Karpas-422 (cell line): ENCODE measurements at regions not wholly inside any gene's neighbourhood (a gene's known extent, or its start where the extent isn't known, plus 50 kb on each side); places are given as distances from the start of the nearest gene placed in this dataset.
"Not testable (repeated sequence)": the region's sequence is repeated elsewhere in the genome, so short reads cannot be mapped to it uniquely, and the experiment has no call there.

Source experiments
- DNase-seq: peaks from one replicate; pipeline ENCODE4 v3.0.0-alpha.2; 2015
- H2AFZ ChIP-seq: fragments of 200-600 bp; sonication (generic); 2 replicates; pipeline ENCODE4 v1.6.1; 2014; ENCODE audit warnings: antibody characterized with exemption, low read length, mixed read lengths
- H3K27ac ChIP-seq: fragments of 200-600 bp; sonication (generic); 2 replicates; pipeline ENCODE4 v1.5.1; 2014; ENCODE audit warnings: mild to moderate bottlenecking, low read length, moderate library complexity
- H3K27me3 ChIP-seq: fragments of 200-600 bp; sonication (generic); 2 replicates; pipeline ENCODE4 v1.6.1; 2014; ENCODE audit warnings: low read length, mixed read lengths
- H3K36me3 ChIP-seq: fragments of 200-600 bp; sonication (generic); 2 replicates; pipeline ENCODE4 v1.6.1; 2014; ENCODE audit warnings: low read length, mixed read lengths; ENCODE audit not compliant: insufficient read depth
- H3K4me1 ChIP-seq: fragments of 200-600 bp; sonication (generic); 2 replicates; pipeline ENCODE4 v1.6.1; 2014; ENCODE audit warnings: mild to moderate bottlenecking, low read length, mixed read lengths
- H3K4me2 ChIP-seq: fragments of 200-600 bp; sonication (generic); 2 replicates; pipeline ENCODE4 v1.6.1; 2014; ENCODE audit warnings: low read length, low read depth, mild to moderate bottlenecking; ENCODE audit not compliant: poor library complexity, severe bottlenecking
- H3K4me3 ChIP-seq: fragments of 200-600 bp; sonication (generic); 2 replicates; pipeline ENCODE4 v1.5.1; 2014; ENCODE audit warnings: mild to moderate bottlenecking, antibody characterized with exemption, low read length, mixed read lengths
- H3K79me2 ChIP-seq: fragments of 200-600 bp; sonication (generic); 2 replicates; pipeline ENCODE4 v1.6.1; 2014; ENCODE audit warnings: mild to moderate bottlenecking, low read length, mixed read lengths
- H3K9ac ChIP-seq: fragments of 200-600 bp; sonication (generic); 2 replicates; pipeline ENCODE4 v1.6.0; 2014; ENCODE audit warnings: low read length
- H3K9me2 ChIP-seq: fragments of 200-600 bp; sonication (generic), shearing (Covaris generic); replicated peaks from 2 replicates; pipeline ENCODE4 v1.6.0; 2014; ENCODE audit warnings: mild to moderate bottlenecking, low read length, moderate library complexity; ENCODE audit not compliant: insufficient read depth
- H3K9me3 ChIP-seq: fragments of 300-700, 200-600 bp; sonication (generic); 2 replicates; pipeline ENCODE4 v1.6.1; 2014; ENCODE audit warnings: low read length, mixed read lengths
- H4K20me1 ChIP-seq: fragments of 200-600 bp; sonication (generic); 2 replicates; pipeline ENCODE4 v1.6.1; 2014; ENCODE audit warnings: mild to moderate bottlenecking, antibody characterized with exemption, low read length, low read depth; ENCODE audit not compliant: insufficient read depth

- Histone ChIP-seq H3K9ac (no peak overlapping the region), H3K9me3 (peaks cover 61% of the 10 kb centered on the region), H3K27me3 (no peaks in the 10 kb centered on the region), H3K36me3 (no peaks in the 10 kb centered on the region), H3K4me2 (no peak overlapping the region), H3K79me2 (no peaks in the 10 kb centered on the region), H3K4me1 (no peaks in the 10 kb centered on the region), H4K20me1 (no peaks in the 10 kb centered on the region), H3K4me3 (no peak overlapping the region), H2AFZ (no peak overlapping the region), H3K9me2 (no peaks in the 10 kb centered on the region), H3K27ac (no peak overlapping the region)
- DNase-seq, result no peak
Observed at GRCh38 chr14:28375295-28375694, 391.3 kb upstream of the FOXG1 start.

GRCh38 chr14:28381656-28382055 is 384.9 kb upstream of the FOXG1 start:
- DNase-seq, result no peak
- no peak overlapping the region for H3K27ac ChIP-seq
- no peaks in the 10 kb centered on the region for H3K4me1 ChIP-seq
- H3K27me3 ChIP-seq, result no peaks in the 10 kb centered on the region
- peaks cover 60% of the 10 kb centered on the region for H3K9me3 ChIP-seq
- H3K4me3 ChIP-seq, result no peak overlapping the region
- H3K36me3 ChIP-seq, result no peaks in the 10 kb centered on the region
- H4K20me1 ChIP-seq, result no peaks in the 10 kb centered on the region
- no peak overlapping the region for H2AFZ ChIP-seq
- no peak overlapping the region for H3K9ac ChIP-seq
- no peaks in the 10 kb centered on the region for H3K79me2 ChIP-seq
- no peaks in the 10 kb centered on the region for H3K9me2 ChIP-seq
- H3K4me2 ChIP-seq, result no peak overlapping the region

GRCh38 chr14:28382444-28383190 is 384.0 kb upstream of the FOXG1 start:
- no peaks in the 10 kb centered on the region for H3K9me2 ChIP-seq
- H3K4me2 ChIP-seq, result no peak overlapping the region
- H2AFZ ChIP-seq, result no peak overlapping the region
- no peaks in the 10 kb centered on the region for H3K36me3 ChIP-seq
- no peaks in the 10 kb centered on the region for H3K4me1 ChIP-seq
- H3K9me3 ChIP-seq, result peaks cover 58% of the 10 kb centered on the region
- DNase-seq, result no peak
- no peak overlapping the region for H3K4me3 ChIP-seq
- H3K9ac ChIP-seq, result no peak overlapping the region
- no peaks in the 10 kb centered on the region for H4K20me1 ChIP-seq
- no peaks in the 10 kb centered on the region for H3K79me2 ChIP-seq
- no peaks in the 10 kb centered on the region for H3K27me3 ChIP-seq
- H3K27ac ChIP-seq, result no peak overlapping the region

- Histone ChIP-seq H3K9me2 (no peaks in the 10 kb centered on the region), H3K4me3 (no peak overlapping the region), H3K4me1 (no peaks in the 10 kb centered on the region), H3K9ac (no peak overlapping the region), H3K4me2 (no peak overlapping the region), H2AFZ (no peak overlapping the region), H3K27me3 (no peaks in the 10 kb centered on the region), H3K27ac (no peak overlapping the region), H4K20me1 (no peaks in the 10 kb centered on the region), H3K36me3 (no peaks in the 10 kb centered on the region), H3K9me3 (peaks cover 61% of the 10 kb centered on the region), H3K79me2 (no peaks in the 10 kb centered on the region)
- no peak for DNase-seq
Observed at GRCh38 chr14:28398506-28398905, 368.1 kb upstream of the FOXG1 start.

GRCh38 chr14:28401705-28402104 is 364.9 kb upstream of the FOXG1 start:
- not testable (repeated sequence) for H3K79me2 ChIP-seq, H2AFZ ChIP-seq, H3K4me1 ChIP-seq, H3K36me3 ChIP-seq, H3K4me3 ChIP-seq, H3K4me2 ChIP-seq, H3K9me2 ChIP-seq, DNase-seq, H3K9ac ChIP-seq, H3K27ac ChIP-seq, H4K20me1 ChIP-seq, H3K27me3 ChIP-seq
- H3K9me3 ChIP-seq, result peaks cover 60% of the 10 kb centered on the region

- Histone ChIP-seq H3K4me2 (no peak overlapping the region), H3K36me3 (no peaks in the 10 kb centered on the region), H4K20me1 (no peaks in the 10 kb centered on the region), H3K9ac (no peak overlapping the region), H3K4me3 (no peak overlapping the region), H3K27me3 (no peaks in the 10 kb centered on the region), H3K27ac (no peak overlapping the region), H2AFZ (no peak overlapping the region), H3K9me2 (no peaks in the 10 kb centered on the region), H3K79me2 (no peaks in the 10 kb centered on the region), H3K4me1 (no peaks in the 10 kb centered on the region), H3K9me3 (peaks cover 58% of the 10 kb centered on the region)
- DNase-seq, result no peak
Observed at GRCh38 chr14:28406196-28406595, 360.4 kb upstream of the FOXG1 start.

GRCh38 chr14:28407031-28407825 is 359.4 kb upstream of the FOXG1 start:
- Histone ChIP-seq H3K36me3 (no peaks in the 10 kb centered on the region), H3K9me2 (no peaks in the 10 kb centered on the region)

GRCh38 chr14:28407996-28408395 is 358.6 kb upstream of the FOXG1 start:
- Histone ChIP-seq H2AFZ (no peak overlapping the region), H3K4me2 (no peak overlapping the region), H3K9ac (no peak overlapping the region), H3K36me3 (no peaks in the 10 kb centered on the region), H3K27ac (no peak overlapping the region), H3K9me2 (no peaks in the 10 kb centered on the region), H3K4me3 (no peak overlapping the region), H3K79me2 (no peaks in the 10 kb centered on the region), H3K9me3 (peaks cover 63% of the 10 kb centered on the region), H3K27me3 (no peaks in the 10 kb centered on the region), H3K4me1 (no peaks in the 10 kb centered on the region), H4K20me1 (no peaks in the 10 kb centered on the region)
- DNase-seq, result no peak

More at GRCh38 chr14:28407031-28407825, 359.4 kb upstream of the FOXG1 start:
- Histone ChIP-seq H3K9me3 (peaks cover 62% of the 10 kb centered on the region), H3K9ac (no peak overlapping the region), H3K79me2 (no peaks in the 10 kb centered on the region), H4K20me1 (no peaks in the 10 kb centered on the region), H2AFZ (no peak overlapping the region), H3K4me2 (no peak overlapping the region), H3K27ac (no peak overlapping the region), H3K4me3 (no peak overlapping the region; the same call in 1 of the 2 replicates), H3K27me3 (no peaks in the 10 kb centered on the region), H3K4me1 (no peaks in the 10 kb centered on the region)
- DNase-seq, result no peak
